Astrocyte (in vitro differentiated cells and primary cell): ENCODE measurements at regions not wholly inside any gene's neighbourhood (a gene's known extent, or its start where the extent isn't known, plus 50 kb on each side); places are given as distances from the start of the nearest gene placed in this dataset.

Source experiments
- DNase-seq: peaks from one replicate; pipeline ENCODE4 v3.0.0-alpha.2; 2010; ENCODE audit warnings: low read depth
- FAIRE-seq: peaks from 2 replicates; lab custom pipeline; 2011; peaks lifted over from hg19 to GRCh38; lab: Jason Lieb, UNC
- H2AFZ ChIP-seq: 2 replicates; pipeline ENCODE4 v1.6.0; 2012; ENCODE audit warnings: low read depth, low read length, inconsistent platforms
- H3K27ac ChIP-seq: 2 replicates; pipeline ENCODE4 v1.5.1; 2011; ENCODE audit warnings: low read depth, low read length, inconsistent platforms
- H3K27me3 ChIP-seq: 2 replicates; pipeline ENCODE4 v1.6.0; 2011; ENCODE audit warnings: low read length, inconsistent platforms; ENCODE audit not compliant: insufficient read depth
- H3K36me3 ChIP-seq: 2 replicates; pipeline ENCODE4 v1.5.1; 2011; ENCODE audit warnings: low read length, inconsistent platforms; ENCODE audit not compliant: insufficient read depth
- H3K4me1 ChIP-seq: 2 replicates; pipeline ENCODE4 v1.5.1; 2011; ENCODE audit warnings: low read length, inconsistent platforms; ENCODE audit not compliant: insufficient read depth
- H3K4me2 ChIP-seq: 2 replicates; pipeline ENCODE4 v1.6.0; 2012; ENCODE audit warnings: low read length, inconsistent platforms
- H3K4me3 ChIP-seq: 2 replicates; pipeline ENCODE4 v1.5.1; 2011; ENCODE audit warnings: low read depth, mild to moderate bottlenecking, low read length, inconsistent platforms; ENCODE audit not compliant: insufficient read depth
- H3K79me2 ChIP-seq: 2 replicates; pipeline ENCODE4 v1.6.0; 2012; ENCODE audit warnings: mild to moderate bottlenecking, low read length, inconsistent platforms; ENCODE audit not compliant: insufficient read depth
- H3K9ac ChIP-seq: 2 replicates; pipeline ENCODE4 v1.6.0; 2012; ENCODE audit warnings: mild to moderate bottlenecking, low read length, inconsistent platforms
- H3K9me3 ChIP-seq: 2 replicates; pipeline ENCODE4 v1.5.1; 2012; ENCODE audit warnings: low read depth, mild to moderate bottlenecking, low read length, inconsistent platforms; ENCODE audit not compliant: insufficient read depth
- H4K20me1 ChIP-seq: 2 replicates; pipeline ENCODE4 v1.6.0; 2012; ENCODE audit warnings: low read length, inconsistent platforms; ENCODE audit not compliant: insufficient read depth
- H3K27ac Mint-ChIP-seq: one replicate; pipeline ENCODE4 v1.8.0; 2021; ENCODE audit warnings: mild to moderate bottlenecking, mixed read lengths; ENCODE audit not compliant: unreplicated experiment
- H3K27me3 Mint-ChIP-seq: one replicate; pipeline ENCODE4 v1.8.0; 2021; ENCODE audit warnings: low read depth, mixed read lengths; ENCODE audit not compliant: unreplicated experiment
- H3K36me3 Mint-ChIP-seq: one replicate; pipeline ENCODE4 v1.8.0; 2021; ENCODE audit warnings: low read depth, mixed read lengths; ENCODE audit not compliant: unreplicated experiment
- H3K4me1 Mint-ChIP-seq: one replicate; pipeline ENCODE4 v1.8.0; 2021; ENCODE audit warnings: low read depth, mixed read lengths; ENCODE audit not compliant: unreplicated experiment
- H3K4me3 Mint-ChIP-seq: one replicate; pipeline ENCODE4 v1.8.0; 2021; ENCODE audit warnings: mild to moderate bottlenecking, moderate library complexity, mixed read lengths; ENCODE audit not compliant: unreplicated experiment
- H3K9me3 Mint-ChIP-seq: one replicate; pipeline ENCODE4 v1.8.0; 2021; ENCODE audit warnings: mild to moderate bottlenecking, mixed read lengths; ENCODE audit not compliant: unreplicated experiment
- EZH2 ChIP-seq: IDR thresholded peaks from 2 replicates; pipeline ENCODE4 v1.6.1; 2012; ENCODE audit warnings: mild to moderate bottlenecking, low read length, inconsistent platforms; ENCODE audit not compliant: insufficient read depth
- TF ChIP-seq, protein P1 (sequence below): IDR thresholded peaks from 2 replicates; pipeline ENCODE4 v1.5.1; 2011; ENCODE audit warnings: low read depth, mild to moderate bottlenecking, inconsistent platforms, low read length, moderate library complexity; ENCODE audit not compliant: insufficient read depth

GRCh38 chr1:233459470-233459945 lies 132.0 kb downstream of the MAP3K21 start:
- Histone ChIP-seq H3K27ac (no peak overlapping the region), H4K20me1 (no peaks in the 10 kb centered on the region), H3K79me2 (no peaks in the 10 kb centered on the region), H3K9me3 (no peaks in the 10 kb centered on the region), H3K36me3 (no peaks in the 10 kb centered on the region), H3K4me2 (no peak overlapping the region), H3K27me3 (no peaks in the 10 kb centered on the region), H3K9ac (no peak overlapping the region), H2AFZ (no peak overlapping the region), H3K4me1 (no peaks in the 10 kb centered on the region), H3K4me3 (no peak overlapping the region)
- Mint-ChIP-seq H3K27me3 (no peaks in the 10 kb centered on the region), H3K36me3 (no peaks in the 10 kb centered on the region), H3K4me1 (peaks cover 10% of the 10 kb centered on the region), H3K27ac (peak overlapping the region; percentile 82), H3K4me3 (no peak overlapping the region), H3K9me3 (no peaks in the 10 kb centered on the region)
- no peak for DNase-seq
- no peak for FAIRE-seq
- TF ChIP-seq, protein P1, sequence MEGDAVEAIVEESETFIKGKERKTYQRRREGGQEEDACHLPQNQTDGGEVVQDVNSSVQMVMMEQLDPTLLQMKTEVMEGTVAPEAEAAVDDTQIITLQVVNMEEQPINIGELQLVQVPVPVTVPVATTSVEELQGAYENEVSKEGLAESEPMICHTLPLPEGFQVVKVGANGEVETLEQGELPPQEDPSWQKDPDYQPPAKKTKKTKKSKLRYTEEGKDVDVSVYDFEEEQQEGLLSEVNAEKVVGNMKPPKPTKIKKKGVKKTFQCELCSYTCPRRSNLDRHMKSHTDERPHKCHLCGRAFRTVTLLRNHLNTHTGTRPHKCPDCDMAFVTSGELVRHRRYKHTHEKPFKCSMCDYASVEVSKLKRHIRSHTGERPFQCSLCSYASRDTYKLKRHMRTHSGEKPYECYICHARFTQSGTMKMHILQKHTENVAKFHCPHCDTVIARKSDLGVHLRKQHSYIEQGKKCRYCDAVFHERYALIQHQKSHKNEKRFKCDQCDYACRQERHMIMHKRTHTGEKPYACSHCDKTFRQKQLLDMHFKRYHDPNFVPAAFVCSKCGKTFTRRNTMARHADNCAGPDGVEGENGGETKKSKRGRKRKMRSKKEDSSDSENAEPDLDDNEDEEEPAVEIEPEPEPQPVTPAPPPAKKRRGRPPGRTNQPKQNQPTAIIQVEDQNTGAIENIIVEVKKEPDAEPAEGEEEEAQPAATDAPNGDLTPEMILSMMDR = no peak
- TF ChIP-seq EZH2 = no peak

DNA sequence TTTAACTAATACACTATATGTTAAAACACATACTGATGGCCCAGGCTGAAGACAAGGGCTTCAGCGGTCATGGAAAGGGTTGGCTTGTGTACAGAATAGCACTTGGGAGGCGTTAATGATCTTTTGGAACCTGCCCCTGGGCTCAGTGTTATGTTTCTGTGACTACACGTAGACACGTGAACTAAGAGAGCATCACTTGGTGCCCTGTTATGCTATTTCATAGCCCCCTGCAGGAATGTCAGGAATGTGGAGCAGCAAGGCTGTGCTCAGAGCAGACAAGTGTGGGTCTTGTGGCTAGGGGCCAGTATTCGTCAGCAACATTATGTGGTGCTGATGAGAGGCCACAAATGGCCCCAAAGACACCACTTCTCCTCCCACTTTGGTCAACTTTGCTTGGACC lies 132.4 kb downstream of the MAP3K21 start:
- no peaks in the 10 kb centered on the region for H3K9me3 Mint-ChIP-seq
- Histone ChIP-seq H3K27me3 (no peaks in the 10 kb centered on the region), H3K9ac (no peak overlapping the region), H3K9me3 (peaks cover under 1% of the 10 kb centered on the region), H3K36me3 (no peaks in the 10 kb centered on the region), H3K4me1 (no peaks in the 10 kb centered on the region), H3K79me2 (no peaks in the 10 kb centered on the region), H3K4me2 (no peak overlapping the region), H2AFZ (no peak overlapping the region), H3K27ac (no peak overlapping the region), H4K20me1 (no peaks in the 10 kb centered on the region), H3K4me3 (no peak overlapping the region)
- no peak for TF ChIP-seq EZH2
- TF ChIP-seq, protein P1 = no peak
- peak; percentile 1 for DNase-seq
- H3K27me3 Mint-ChIP-seq = no peaks in the 10 kb centered on the region
- peaks cover 10% of the 10 kb centered on the region for H3K4me1 Mint-ChIP-seq
- no peak overlapping the region for H3K4me3 Mint-ChIP-seq
- H3K27ac Mint-ChIP-seq = peak overlapping the region; percentile 82
- no peaks in the 10 kb centered on the region for H3K36me3 Mint-ChIP-seq
- no peak for FAIRE-seq

DNA sequence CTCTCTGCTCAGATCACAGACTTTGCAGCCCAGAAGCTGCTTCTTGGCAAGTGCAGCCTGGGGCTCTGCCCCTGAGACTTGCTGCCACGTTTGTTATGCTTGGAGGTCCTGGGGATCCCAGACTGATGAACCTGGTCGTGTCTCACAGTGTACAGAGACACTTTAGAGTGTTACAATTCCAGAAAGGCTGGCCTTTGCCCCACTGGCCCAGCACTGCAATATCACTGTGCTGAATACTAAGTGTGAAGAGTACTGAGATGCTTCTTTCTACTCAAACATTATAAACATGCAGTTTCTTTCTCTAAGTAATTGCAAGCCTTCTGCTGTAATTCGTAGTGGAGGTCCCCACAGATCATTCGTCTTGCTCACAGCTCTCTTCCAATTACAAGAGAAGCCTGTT lies 133.2 kb downstream of the MAP3K21 start:
- Mint-ChIP-seq H3K9me3 (no peaks in the 10 kb centered on the region), H3K4me3 (no peak overlapping the region), H3K4me1 (peaks cover 10% of the 10 kb centered on the region), H3K36me3 (no peaks in the 10 kb centered on the region), H3K27me3 (no peaks in the 10 kb centered on the region), H3K27ac (no peak overlapping the region)
- no peak overlapping the region for H2AFZ ChIP-seq
- no peak for DNase-seq
- FAIRE-seq = no peak
- H3K4me2 ChIP-seq = no peak overlapping the region
- H3K27me3 ChIP-seq = no peaks in the 10 kb centered on the region
- H3K36me3 ChIP-seq = no peaks in the 10 kb centered on the region
- no peaks in the 10 kb centered on the region for H3K4me1 ChIP-seq
- H3K9ac ChIP-seq = no peak overlapping the region
- H3K27ac ChIP-seq = no peak overlapping the region
- peaks cover 3% of the 10 kb centered on the region for H3K9me3 ChIP-seq
- no peak overlapping the region for H3K4me3 ChIP-seq
- no peaks in the 10 kb centered on the region for H4K20me1 ChIP-seq
- no peaks in the 10 kb centered on the region for H3K79me2 ChIP-seq
- TF ChIP-seq, protein P1 = no peak
- TF ChIP-seq EZH2 = no peak
